B cell (primary cell): ENCODE measurements at regions not wholly inside any gene's neighbourhood (a gene's known extent, or its start where the extent isn't known, plus 50 kb on each side); places are given as distances from the start of the nearest gene placed in this dataset.

Source experiments
- ATAC-seq: fragments of 200-7000 bp; cut with Tn5 transposase; one replicate; pipeline ENCODE4 v1.10.0; 2021; ENCODE audit warnings: low read depth, mild to moderate bottlenecking, moderate number of reproducible peaks, moderate library complexity
- CTCF ChIA-PET: fragments of 350-600 bp; sonication (Branson Sonifier 250); formaldehyde crosslinking; loops from one replicate; lab custom pipeline; 2021; ENCODE audit warnings: antibody characterized with exemption, inconsistent platforms; lab: Charles Lee
- POLR2A ChIA-PET: fragments of 350-600 bp; sonication (Branson Sonifier 250); formaldehyde crosslinking; loops from one replicate; lab custom pipeline; 2021; ENCODE audit warnings: antibody characterized with exemption; lab: Charles Lee
- DNase-seq: peaks from one replicate; pipeline ENCODE4 v3.0.0; 2013
- H2AFZ ChIP-seq: 2 replicates; pipeline ENCODE4 v1.6.1; 2012; ENCODE audit warnings: mild to moderate bottlenecking, low read depth, low read length; ENCODE audit not compliant: insufficient read depth, poor library complexity, severe bottlenecking
- H3K27ac ChIP-seq, 2 donors: 1 replicate in 1 of 2; 2 replicates in 1 of 2; pipeline ENCODE4 v1.5.1; 2012 to 2013; ENCODE audit warnings: low read length in 2 of 2, mild to moderate bottlenecking in 2 of 2, moderate library complexity in 1 of 2
- H3K27me3 ChIP-seq, 4 experiments: fragments of 200-600 bp in 1 of 4; sonication (generic) in 1 of 4; replicated peaks in 1 of 4; 1 replicate in 2 of 4; 2 replicates in 2 of 4; pipeline versions ENCODE4 v1.6.1 to v1.7.0; 2013 to 2016; ENCODE audit warnings: low read length in 3 of 4, mild to moderate bottlenecking in 2 of 4, mixed read lengths in 1 of 4, moderate library complexity in 1 of 4; ENCODE audit not compliant: insufficient read depth in 4 of 4, control insufficient read depth in 3 of 4; ENCODE audit errors: control extremely low read depth in 1 of 4
- H3K36me3 ChIP-seq, 2 experiments: replicated peaks in 1 of 2; 1 replicate in 1 of 2; 2 replicates in 1 of 2; pipeline versions ENCODE4 v1.6.1 to v1.7.1; 2013; ENCODE audit warnings: low read length in 1 of 2; ENCODE audit not compliant: insufficient read depth in 2 of 2, control insufficient read depth in 1 of 2; ENCODE audit errors: control extremely low read depth in 1 of 2, extremely low read depth in 1 of 2
- H3K4me1 ChIP-seq, 2 donors: fragments of 200-600 bp in 1 of 2; sonication (generic) in 1 of 2; 1 replicate in 1 of 2; 2 replicates in 1 of 2; pipeline versions ENCODE4 v1.5.1 to v1.6.1; 2013 to 2017; ENCODE audit warnings: low read length in 2 of 2; ENCODE audit not compliant: control insufficient read depth in 2 of 2, insufficient read depth in 2 of 2
- H3K4me2 ChIP-seq: replicated peaks from 2 replicates; pipeline ENCODE3; 2012; ENCODE audit warnings: mild to moderate bottlenecking, low read depth, low read length; ENCODE audit not compliant: poor library complexity, severe bottlenecking
- H3K4me3 ChIP-seq, 5 experiments: fragments of 200-600 bp in 1 of 5; sonication (generic) in 1 of 5; 1 replicate in 3 of 5; 2 replicates in 2 of 5; pipeline versions ENCODE4 v1.5.1 to v1.7.0; 2011 to 2016; ENCODE audit warnings: low read length in 4 of 5, mild to moderate bottlenecking in 4 of 5, low read depth in 2 of 5, control low read depth in 1 of 5, moderate library complexity in 1 of 5; ENCODE audit not compliant: insufficient read depth in 1 of 5; ENCODE audit errors: control extremely low read depth in 1 of 5, extremely low read depth in 1 of 5
- H3K79me2 ChIP-seq: fragments of 200-600 bp; sonication (generic); one replicate; pipeline ENCODE4 v1.6.0; 2016; ENCODE audit warnings: low read length; ENCODE audit not compliant: control insufficient read depth, insufficient read depth
- H3K9ac ChIP-seq: fragments of 200-600 bp; sonication (generic); 2 replicates; pipeline ENCODE4 v1.6.1; 2017; ENCODE audit warnings: mild to moderate bottlenecking, low read length, moderate library complexity
- H3K9me3 ChIP-seq, 3 donors: one replicate each; pipeline versions ENCODE4 v1.6.1 to v1.7.1; 2013; ENCODE audit warnings: low read length in 2 of 3; ENCODE audit not compliant: control insufficient read depth in 2 of 3, insufficient read depth in 1 of 3; ENCODE audit errors: control extremely low read depth in 1 of 3
- H4K20me1 ChIP-seq: 2 replicates; pipeline ENCODE4 v1.6.0; 2012; ENCODE audit warnings: mild to moderate bottlenecking, low read length; ENCODE audit not compliant: insufficient read depth, control insufficient read depth, poor library complexity, severe bottlenecking
- H3K27ac Mint-ChIP-seq: one replicate; pipeline ENCODE4 v1.8.0; 2021; ENCODE audit warnings: mixed read lengths
- H3K27me3 Mint-ChIP-seq: one replicate; pipeline ENCODE4 v1.8.0; 2021; ENCODE audit warnings: mixed read lengths
- H3K4me1 Mint-ChIP-seq: one replicate; pipeline ENCODE4 v1.8.0; 2021; ENCODE audit warnings: mixed read lengths
- H3K4me3 Mint-ChIP-seq: one replicate; pipeline ENCODE4 v1.8.0; 2021; ENCODE audit warnings: mixed read lengths
- H3K9me3 Mint-ChIP-seq: one replicate; pipeline ENCODE4 v1.8.0; 2022; ENCODE audit warnings: mixed read lengths; ENCODE audit not compliant: insufficient read depth
- EZH2 ChIP-seq: IDR thresholded peaks from 2 replicates; pipeline ENCODE4 v1.6.1; 2012; ENCODE audit warnings: borderline replicate concordance, low read depth, mild to moderate bottlenecking, moderate library complexity, low read length; ENCODE audit not compliant: insufficient read depth, poor library complexity, severe bottlenecking
- WGBS: methylation state at CpG from one replicate; pipeline ENCODE4 v1.1.5; 2013; ENCODE audit warnings: missing lambda C conversion rate; ENCODE audit not compliant: insufficient coverage; 5-methylcytosine and 5-hydroxymethylcytosine counted together
- intact Hi-C: fragments of 100-400 bp; cut with micrococcal nuclease; formaldehyde crosslinking; loops from one replicate; pipeline ENCODE4 v1.10.0; 2022
- TF ChIP-seq, protein P1 (sequence below): fragments of 200-600 bp; IDR thresholded peaks from one replicate; pipeline ENCODE4 v1.8.0; 2022; ENCODE audit warnings: antibody characterized with exemption, mild to moderate bottlenecking

GRCh38 chr3:84141571-84141970 is 817.2 kb upstream of the CADM2 start:
- intact Hi-C loops, result no loop called here
- no peak overlapping the region for H3K4me2 ChIP-seq
- no peaks in the 10 kb centered on the region for H3K4me1 ChIP-seq
- no peak for TF ChIP-seq EZH2
- TF ChIP-seq, protein P1, sequence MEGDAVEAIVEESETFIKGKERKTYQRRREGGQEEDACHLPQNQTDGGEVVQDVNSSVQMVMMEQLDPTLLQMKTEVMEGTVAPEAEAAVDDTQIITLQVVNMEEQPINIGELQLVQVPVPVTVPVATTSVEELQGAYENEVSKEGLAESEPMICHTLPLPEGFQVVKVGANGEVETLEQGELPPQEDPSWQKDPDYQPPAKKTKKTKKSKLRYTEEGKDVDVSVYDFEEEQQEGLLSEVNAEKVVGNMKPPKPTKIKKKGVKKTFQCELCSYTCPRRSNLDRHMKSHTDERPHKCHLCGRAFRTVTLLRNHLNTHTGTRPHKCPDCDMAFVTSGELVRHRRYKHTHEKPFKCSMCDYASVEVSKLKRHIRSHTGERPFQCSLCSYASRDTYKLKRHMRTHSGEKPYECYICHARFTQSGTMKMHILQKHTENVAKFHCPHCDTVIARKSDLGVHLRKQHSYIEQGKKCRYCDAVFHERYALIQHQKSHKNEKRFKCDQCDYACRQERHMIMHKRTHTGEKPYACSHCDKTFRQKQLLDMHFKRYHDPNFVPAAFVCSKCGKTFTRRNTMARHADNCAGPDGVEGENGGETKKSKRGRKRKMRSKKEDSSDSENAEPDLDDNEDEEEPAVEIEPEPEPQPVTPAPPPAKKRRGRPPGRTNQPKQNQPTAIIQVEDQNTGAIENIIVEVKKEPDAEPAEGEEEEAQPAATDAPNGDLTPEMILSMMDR, result no peak
- peaks cover 4% of the 10 kb centered on the region for H3K9me3 Mint-ChIP-seq
- H3K4me3 ChIP-seq, result no peak overlapping the region
- DNase-seq (no peak), ATAC-seq (no peak)
- peaks cover 0 to 2% (median under 1%) of the 10 kb centered on the region in 3 donors for H3K9me3 ChIP-seq
- H3K27me3 Mint-ChIP-seq, result no peaks in the 10 kb centered on the region
- no peak overlapping the region for H2AFZ ChIP-seq
- ChIA-PET CTCF (no interaction called here), POLR2A (no interaction called here)
- no peaks in the 10 kb centered on the region for H3K4me1 Mint-ChIP-seq
- H3K4me3 Mint-ChIP-seq, result no peak overlapping the region
- H3K27ac ChIP-seq, result no peak overlapping the region
- H3K9ac ChIP-seq, result no peak overlapping the region
- no peaks in the 10 kb centered on the region for H3K36me3 ChIP-seq
- 100% methylated on average over 1 of the region's 2 CpGs for WGBS
- no peaks in the 10 kb centered on the region for H3K27me3 ChIP-seq
- no peaks in the 10 kb centered on the region for H3K79me2 ChIP-seq
- H4K20me1 ChIP-seq, result no peaks in the 10 kb centered on the region
- H3K27ac Mint-ChIP-seq, result no peak overlapping the region

DNA sequence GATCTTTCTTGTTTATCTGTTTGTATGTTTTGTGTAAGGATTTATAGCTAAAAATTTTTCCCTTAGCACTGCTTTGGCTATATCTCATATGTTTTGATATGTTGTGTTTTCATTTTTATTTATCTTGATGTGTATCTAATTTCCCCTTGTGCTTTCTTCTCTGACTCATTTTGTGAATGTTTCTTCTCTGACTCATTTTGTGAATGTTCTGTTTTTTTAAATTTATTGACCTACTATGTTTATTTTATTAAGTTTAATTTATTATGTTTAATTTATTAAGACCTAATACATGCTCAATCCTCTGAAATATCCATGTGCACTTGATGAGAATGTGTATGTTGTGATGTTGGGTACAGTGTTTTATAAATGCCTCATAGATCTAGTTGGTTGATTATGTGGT is 793.5 kb upstream of the CADM2 start:
- DNase-seq, result no peak
- Histone ChIP-seq H3K4me1 (no peaks in the 10 kb centered on the region), H3K27me3 (no peaks in the 10 kb centered on the region), H3K9ac (no peak overlapping the region), H3K36me3 (no peaks in the 10 kb centered on the region), H3K79me2 (no peaks in the 10 kb centered on the region), H3K9me3 (peaks cover 0 to 2% (median 0%) of the 10 kb centered on the region in 3 donors), H2AFZ (no peak overlapping the region), H3K27ac (no peak overlapping the region), H4K20me1 (no peaks in the 10 kb centered on the region), H3K4me3 (no peak overlapping the region), H3K4me2 (no peak overlapping the region)
- POLR2A ChIA-PET, result no interaction called here
- H3K4me3 Mint-ChIP-seq, result no peak overlapping the region
- CTCF ChIA-PET, result no interaction called here
- intact Hi-C loops, result no loop called here
- no peak for TF ChIP-seq EZH2
- TF ChIP-seq, protein P1, result no peak
- no peak overlapping the region for H3K27ac Mint-ChIP-seq
- H3K9me3 Mint-ChIP-seq, result no peaks in the 10 kb centered on the region
- no peaks in the 10 kb centered on the region for H3K4me1 Mint-ChIP-seq
- no peaks in the 10 kb centered on the region for H3K27me3 Mint-ChIP-seq
- no peak for ATAC-seq
